OCI-LY7 (cell line): ENCODE measurements at regions not wholly inside any gene's neighbourhood (a gene's known extent, or its start where the extent isn't known, plus 50 kb on each side); places are given as distances from the start of the nearest gene placed in this dataset.

ENCODE experiments used
- BruUV-seq: library from RNA; stranded (reverse); fragments of 400-500 nt; replicated peaks from 2 replicates; lab custom pipeline; 2021; lab: Mats Ljungman, UMichigan
- CTCF ChIA-PET: fragments of 300-600 bp; sonication (Branson Sonifier 250); formaldehyde crosslinking; loops from one replicate; lab custom pipeline; 2022; ENCODE audit warnings: antibody characterized with exemption; ENCODE audit not compliant: unreplicated experiment; lab: Charles Lee
- POLR2A ChIA-PET: fragments of 300-600 bp; sonication (Branson Sonifier 250); formaldehyde crosslinking; loops from one replicate; lab custom pipeline; 2022; ENCODE audit warnings: antibody characterized with exemption; lab: Charles Lee
- DNase-seq: peaks from one replicate; pipeline ENCODE4 v3.0.0-alpha.2; 2015; ENCODE audit warnings: low spot score
- H2AFZ ChIP-seq: fragments of 200-600 bp; sonication (generic), shearing (Covaris generic); 2 replicates; pipeline ENCODE4 v1.6.1; 2014; ENCODE audit warnings: mild to moderate bottlenecking, antibody characterized with exemption, low read length, moderate library complexity
- H3K27ac ChIP-seq: fragments of 200-600 bp; sonication (generic); 2 replicates; pipeline ENCODE4 v1.5.1; 2014; ENCODE audit warnings: mixed run types, low read depth, mild to moderate bottlenecking, moderate library complexity, low read length, inconsistent platforms; ENCODE audit not compliant: poor library complexity, severe bottlenecking
- H3K36me3 ChIP-seq: fragments of 200-600 bp; sonication (generic); 2 replicates; pipeline ENCODE4 v1.6.1; 2014; ENCODE audit warnings: mild to moderate bottlenecking, antibody characterized with exemption, low read length, moderate library complexity, mixed read lengths; ENCODE audit not compliant: insufficient read depth
- H3K4me1 ChIP-seq: fragments of 200-600 bp; sonication (generic); 2 replicates; pipeline ENCODE4 v1.5.1; 2014; ENCODE audit warnings: mild to moderate bottlenecking, low read length; ENCODE audit not compliant: insufficient read depth, poor library complexity, severe bottlenecking
- H3K4me2 ChIP-seq: fragments of 200-600 bp; sonication (generic); 2 replicates; pipeline ENCODE4 v1.6.1; 2014; ENCODE audit warnings: mild to moderate bottlenecking, low read length
- H3K4me3 ChIP-seq: fragments of 200-600 bp; sonication (generic); 2 replicates; pipeline ENCODE4 v1.5.1; 2014; ENCODE audit warnings: mild to moderate bottlenecking, low read depth, low read length; ENCODE audit not compliant: poor library complexity, severe bottlenecking
- H3K79me2 ChIP-seq: fragments of 200-600 bp; sonication (generic); 2 replicates; pipeline ENCODE4 v1.6.1; 2016; ENCODE audit warnings: low read depth, mild to moderate bottlenecking, low read length, moderate library complexity, mixed read lengths; ENCODE audit not compliant: insufficient read depth
- H3K9me2 ChIP-seq: fragments of 200-600 bp; sonication (generic); 2 replicates; pipeline ENCODE4 v1.6.1; 2016; ENCODE audit warnings: mild to moderate bottlenecking, low read length, mixed read lengths; ENCODE audit not compliant: insufficient read depth
- H3K9me3 ChIP-seq: fragments of 200-600 bp; sonication (generic); 2 replicates; pipeline ENCODE4 v1.6.1; 2014; ENCODE audit warnings: mild to moderate bottlenecking, mixed run types, low read length, mixed read lengths
- H4K20me1 ChIP-seq: fragments of 200-600 bp; sonication (generic); 2 replicates; pipeline ENCODE4 v1.6.1; 2014; ENCODE audit warnings: mild to moderate bottlenecking, antibody characterized with exemption, low read length, moderate library complexity, mixed read lengths; ENCODE audit not compliant: insufficient read depth
- EZH2phosphoT487 ChIP-seq: fragments of 200-600 bp; sonication (generic); IDR thresholded peaks from 2 replicates; pipeline ENCODE4 v1.6.1; 2018; ENCODE audit warnings: low read depth, borderline replicate concordance, mild to moderate bottlenecking, mixed run types, antibody characterized with exemption, low read length, moderate library complexity, mixed read lengths
- intact Hi-C: fragments of 100-400 bp; cut with micrococcal nuclease; formaldehyde crosslinking; loops from one replicate; pipeline ENCODE4 v1.10.0; 2022; ENCODE audit not compliant: unreplicated experiment
- TF ChIP-seq, protein P1 (sequence below): fragments of 200-600 bp; sonication (generic); conservative IDR thresholded peaks from 2 replicates; pipeline ENCODE4 v1.5.1; 2014; ENCODE audit warnings: mild to moderate bottlenecking, antibody characterized with exemption, low read length, moderate library complexity, mixed read lengths

DNA sequence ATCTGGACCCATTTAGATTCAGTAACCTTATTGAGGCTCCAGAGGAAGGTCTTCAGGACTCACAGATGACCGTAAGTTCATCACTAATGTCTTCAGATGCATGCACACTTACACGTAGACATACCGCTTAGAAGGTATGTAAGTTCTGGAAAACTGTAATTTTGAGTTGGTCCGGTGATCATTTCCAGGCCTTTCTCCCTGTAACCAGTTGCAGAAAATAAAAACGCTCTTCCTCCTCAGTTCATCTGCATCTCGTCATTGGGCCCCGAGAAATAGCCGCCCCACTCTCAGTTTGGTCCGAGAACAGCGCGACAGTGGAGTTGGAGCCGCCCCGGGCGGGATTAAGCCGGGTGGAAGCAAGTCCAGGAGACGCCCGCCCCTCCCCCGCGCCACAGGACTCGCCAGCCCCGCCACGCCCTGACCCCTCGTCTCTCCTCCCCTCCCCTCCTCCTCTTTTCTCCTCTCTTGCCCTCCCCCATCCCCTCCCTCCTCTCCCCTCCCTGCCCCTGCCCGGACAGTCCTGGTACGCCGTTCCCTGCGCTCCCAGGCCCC, 83.7 kb downstream of the TNFAIP2 start:
- H3K79me2 ChIP-seq: no peaks in the 10 kb centered on the region
- ChIA-PET CTCF (no interaction called here), POLR2A (no interaction called here)
- DNase-seq: no peak
- H3K9me2 ChIP-seq: no peaks in the 10 kb centered on the region
- no peak overlapping the region for H3K4me2 ChIP-seq
- H3K27ac ChIP-seq: no peak overlapping the region
- no peaks in the 10 kb centered on the region for H3K36me3 ChIP-seq
- intact Hi-C loops: no loop called here
- TF ChIP-seq, protein P1, sequence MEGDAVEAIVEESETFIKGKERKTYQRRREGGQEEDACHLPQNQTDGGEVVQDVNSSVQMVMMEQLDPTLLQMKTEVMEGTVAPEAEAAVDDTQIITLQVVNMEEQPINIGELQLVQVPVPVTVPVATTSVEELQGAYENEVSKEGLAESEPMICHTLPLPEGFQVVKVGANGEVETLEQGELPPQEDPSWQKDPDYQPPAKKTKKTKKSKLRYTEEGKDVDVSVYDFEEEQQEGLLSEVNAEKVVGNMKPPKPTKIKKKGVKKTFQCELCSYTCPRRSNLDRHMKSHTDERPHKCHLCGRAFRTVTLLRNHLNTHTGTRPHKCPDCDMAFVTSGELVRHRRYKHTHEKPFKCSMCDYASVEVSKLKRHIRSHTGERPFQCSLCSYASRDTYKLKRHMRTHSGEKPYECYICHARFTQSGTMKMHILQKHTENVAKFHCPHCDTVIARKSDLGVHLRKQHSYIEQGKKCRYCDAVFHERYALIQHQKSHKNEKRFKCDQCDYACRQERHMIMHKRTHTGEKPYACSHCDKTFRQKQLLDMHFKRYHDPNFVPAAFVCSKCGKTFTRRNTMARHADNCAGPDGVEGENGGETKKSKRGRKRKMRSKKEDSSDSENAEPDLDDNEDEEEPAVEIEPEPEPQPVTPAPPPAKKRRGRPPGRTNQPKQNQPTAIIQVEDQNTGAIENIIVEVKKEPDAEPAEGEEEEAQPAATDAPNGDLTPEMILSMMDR: no peak
- no peak for TF ChIP-seq EZH2phosphoT487
- BruUV-seq: no TSS peak
- H4K20me1 ChIP-seq: no peaks in the 10 kb centered on the region
- no peaks in the 10 kb centered on the region for H3K4me1 ChIP-seq
- H2AFZ ChIP-seq: no peak overlapping the region
- H3K4me3 ChIP-seq: no peak overlapping the region
- peaks cover 13% of the 10 kb centered on the region; the same call in 1 of the 2 replicates for H3K9me3 ChIP-seq

DNA sequence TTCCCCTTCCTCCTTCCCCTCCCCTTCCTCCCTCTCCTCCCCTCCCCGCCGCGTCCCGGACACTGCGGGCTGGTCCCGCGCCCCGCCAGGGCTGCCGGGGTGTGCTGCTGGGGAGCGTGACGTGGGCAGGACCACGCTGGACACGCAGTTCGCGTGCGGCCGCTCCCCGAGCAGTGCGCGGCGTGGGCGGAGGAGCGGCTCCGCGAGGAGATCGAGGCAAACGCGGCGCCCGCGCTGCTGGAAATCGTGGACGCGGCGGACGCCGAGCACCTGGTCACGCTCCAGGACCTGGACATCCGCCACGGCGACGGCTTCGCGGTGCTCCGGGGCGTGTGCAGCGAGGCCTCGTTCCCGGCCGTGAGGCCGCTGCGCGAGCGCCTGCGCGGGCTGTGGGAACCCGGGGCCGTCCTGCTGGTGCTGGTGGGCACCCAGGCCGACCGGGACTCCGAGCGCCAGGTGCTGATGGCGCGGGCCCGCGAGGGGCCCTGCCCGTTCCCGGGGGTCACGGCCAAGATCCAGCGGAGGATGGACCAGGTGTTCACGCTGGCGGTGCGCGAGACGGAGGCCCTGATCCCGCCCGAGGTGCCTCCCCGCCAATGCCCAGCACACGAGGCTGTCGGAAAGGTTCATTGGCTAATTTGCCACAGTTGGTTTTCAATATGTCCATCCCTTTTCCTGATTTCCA, 84.3 kb downstream of the TNFAIP2 start:
- H3K27ac ChIP-seq: no peak overlapping the region
- H3K9me2 ChIP-seq: no peaks in the 10 kb centered on the region
- no peak overlapping the region for H2AFZ ChIP-seq
- H3K36me3 ChIP-seq: no peaks in the 10 kb centered on the region
- POLR2A ChIA-PET: no interaction called here
- peaks cover 13% of the 10 kb centered on the region; the same call in 1 of the 2 replicates for H3K9me3 ChIP-seq
- TF ChIP-seq EZH2phosphoT487: no peak
- TF ChIP-seq, protein P1: no peak
- no peak overlapping the region for H3K4me2 ChIP-seq
- H3K79me2 ChIP-seq: no peaks in the 10 kb centered on the region
- intact Hi-C loops: no loop called here
- no TSS peak for BruUV-seq
- CTCF ChIA-PET: no interaction called here
- H3K4me1 ChIP-seq: no peaks in the 10 kb centered on the region
- no peak for DNase-seq
- H3K4me3 ChIP-seq: no peak overlapping the region
- H4K20me1 ChIP-seq: no peaks in the 10 kb centered on the region

DNA sequence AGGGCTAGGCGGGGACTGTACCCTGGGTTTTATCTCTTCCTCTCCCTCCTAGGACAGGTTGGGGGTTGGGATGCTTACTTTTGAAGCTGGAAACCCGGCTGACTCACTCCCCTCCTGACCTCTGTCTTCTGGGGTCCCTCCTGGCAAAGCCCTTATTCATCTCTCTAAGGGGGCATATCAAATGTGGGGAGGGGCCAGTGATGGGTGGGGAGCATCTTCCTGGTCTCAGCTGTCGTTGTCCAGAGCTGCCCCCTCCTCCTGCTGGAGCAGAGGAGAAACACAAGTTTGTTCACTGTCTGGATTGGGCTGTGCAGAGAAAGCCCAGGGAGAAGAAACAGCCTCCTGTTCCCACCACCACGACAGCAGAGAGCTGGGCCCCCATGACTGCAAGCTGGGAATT, 85.8 kb downstream of the TNFAIP2 start:
- no peak overlapping the region for H3K4me3 ChIP-seq
- TF ChIP-seq, protein P1: no peak
- TF ChIP-seq EZH2phosphoT487: no peak
- ChIA-PET CTCF (no interaction called here), POLR2A (interaction anchor here (1.0 kb wide), 1 partner anchor 26 kb away, joined by 3 read pairs; no protein-coding TSS in a partner anchor)
- intact Hi-C loops: no loop called here
- peaks cover 11% of the 10 kb centered on the region; the same call in 1 of the 2 replicates for H3K9me3 ChIP-seq
- H4K20me1 ChIP-seq: no peaks in the 10 kb centered on the region
- no peaks in the 10 kb centered on the region for H3K9me2 ChIP-seq
- H3K4me2 ChIP-seq: no peak overlapping the region
- H3K4me1 ChIP-seq: no peaks in the 10 kb centered on the region
- H3K36me3 ChIP-seq: no peaks in the 10 kb centered on the region
- H3K27ac ChIP-seq: no peak overlapping the region
- no peaks in the 10 kb centered on the region for H3K79me2 ChIP-seq
- no peak for DNase-seq
- BruUV-seq: no TSS peak
- H2AFZ ChIP-seq: no peak overlapping the region
